HG03060 (cell line): ENCODE measurements at regions not wholly inside any gene's neighbourhood (a gene's known extent, or its start where the extent isn't known, plus 50 kb on each side); places are given as distances from the start of the nearest gene placed in this dataset.
"Not testable (repeated sequence)": the region's sequence is repeated elsewhere in the genome, so short reads cannot be mapped to it uniquely, and the experiment has no call there.

ENCODE experiments used
- ATAC-seq: cut with Tn5 transposase; IDR thresholded peaks from one replicate; pipeline ENCODE4 v1.9.1; 2021; ENCODE audit warnings: low read depth, moderate number of reproducible peaks; ENCODE audit not compliant: unreplicated experiment

DNA sequence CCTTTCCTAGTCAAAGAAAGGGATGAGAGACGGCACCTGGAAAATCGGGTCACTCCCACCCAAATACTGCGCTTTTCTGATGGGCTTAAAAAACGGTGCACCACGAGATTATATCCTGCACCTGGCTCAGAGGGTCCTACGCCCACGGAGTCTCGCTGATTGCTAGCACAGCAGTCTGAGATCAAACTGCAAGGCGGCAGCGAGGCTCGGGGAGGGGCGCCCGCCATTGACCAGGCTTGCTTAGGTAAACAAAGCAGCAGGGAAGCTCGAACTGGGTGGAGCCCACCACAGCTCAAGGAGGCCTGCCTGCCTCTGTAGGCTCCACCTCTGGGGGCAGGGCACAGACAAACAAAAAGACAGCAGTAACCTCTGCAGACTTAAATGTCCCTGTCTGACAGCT is 309.9 kb downstream of the KIF20B start:
- not testable (repeated sequence) for ATAC-seq

DNA sequence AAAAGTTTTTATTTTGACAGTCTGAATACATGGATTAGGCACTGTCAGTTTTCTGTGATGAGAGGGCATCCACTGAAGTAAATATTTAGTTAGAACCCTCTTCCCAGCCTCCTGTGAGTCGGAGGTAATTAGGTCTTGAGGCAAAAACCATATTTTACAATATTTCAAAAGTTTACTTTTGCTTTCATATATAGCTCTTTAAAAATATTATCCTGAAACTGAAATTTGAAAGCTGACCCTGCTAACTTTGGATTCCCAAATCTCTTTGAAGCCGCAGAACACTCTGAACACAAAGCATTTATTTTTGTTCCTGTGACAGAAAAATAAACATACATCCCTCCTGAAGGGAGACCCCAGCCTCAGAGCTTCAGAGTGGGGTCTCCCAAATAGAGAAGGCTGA is 317.4 kb downstream of the KIF20B start:
- ATAC-seq: no peak

DNA sequence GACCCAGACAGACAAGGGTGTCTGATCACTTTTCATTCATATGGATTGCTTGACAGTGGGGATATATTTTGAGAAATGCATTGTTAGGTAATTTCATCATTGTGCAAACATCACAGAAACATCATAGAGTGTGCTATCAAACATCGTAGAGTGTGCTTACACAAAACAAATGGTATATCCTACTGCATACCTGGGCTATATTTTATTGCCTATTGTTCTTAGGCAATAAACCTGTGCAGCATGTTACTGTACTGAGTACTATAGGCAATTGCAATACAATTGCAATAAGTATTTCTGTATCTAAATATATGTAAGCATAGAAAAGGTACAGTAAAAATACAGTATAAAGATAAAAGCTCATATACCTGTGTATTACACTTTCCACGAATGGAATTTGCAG is 319.1 kb downstream of the KIF20B start:
- ATAC-seq: no peak

DNA sequence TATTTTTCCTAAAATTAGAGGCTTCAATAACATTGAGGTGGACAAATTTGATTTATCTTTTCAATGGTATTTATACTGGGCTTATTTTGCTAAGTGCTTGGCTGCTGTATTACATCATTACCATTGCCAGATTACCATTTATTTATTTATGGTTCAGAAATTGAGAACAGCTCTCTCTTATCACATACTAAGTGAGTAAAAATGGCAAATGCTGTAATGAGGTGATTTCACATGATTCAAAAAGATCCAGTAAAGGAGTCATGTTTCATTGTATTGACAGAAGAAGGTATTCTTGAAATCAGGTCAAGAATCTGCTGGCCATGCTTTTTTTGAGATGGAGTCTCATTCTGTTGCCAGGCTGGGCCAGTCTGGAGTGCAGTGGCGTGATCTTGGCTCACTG is 322.6 kb downstream of the KIF20B start:
- ATAC-seq: no peak

DNA sequence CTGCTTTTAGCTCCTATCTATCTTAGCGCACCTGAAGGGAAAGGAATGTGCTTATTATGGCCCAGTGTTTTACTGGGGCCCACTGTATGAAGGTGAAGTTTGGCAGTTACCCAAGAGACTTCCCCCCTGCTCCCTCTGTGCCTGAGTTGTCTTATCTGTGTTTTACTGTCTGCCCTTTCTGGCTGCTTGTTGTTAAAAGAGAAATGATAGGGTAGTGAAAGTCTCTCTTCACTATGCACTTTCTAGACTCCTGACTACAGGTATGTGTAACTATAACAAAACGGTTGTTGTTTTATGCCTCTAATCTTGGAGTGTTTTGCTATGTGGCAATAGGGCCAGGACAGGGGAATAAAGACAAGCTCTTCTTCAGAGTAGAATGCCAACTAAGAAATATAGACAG is 326.9 kb downstream of the KIF20B start:
- no peak for ATAC-seq

DNA sequence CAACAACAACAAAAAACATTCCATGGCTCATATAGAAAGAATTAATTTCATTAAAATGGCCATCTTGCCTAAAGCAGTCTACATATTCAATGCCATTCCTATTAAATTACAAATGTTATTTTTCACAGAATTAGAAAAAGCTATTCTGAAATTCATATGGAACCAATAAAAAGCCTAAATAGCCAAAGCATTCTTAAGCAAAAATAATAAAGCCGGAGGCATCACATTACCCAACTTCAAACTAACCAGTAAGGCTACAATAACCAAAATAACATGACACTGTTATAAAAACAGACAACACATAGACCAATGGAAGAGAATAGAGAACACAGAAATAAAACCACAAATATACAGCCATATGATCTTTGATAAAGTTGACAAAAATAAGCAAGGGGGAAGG is 330.4 kb downstream of the KIF20B start:
- ATAC-seq: no peak

DNA sequence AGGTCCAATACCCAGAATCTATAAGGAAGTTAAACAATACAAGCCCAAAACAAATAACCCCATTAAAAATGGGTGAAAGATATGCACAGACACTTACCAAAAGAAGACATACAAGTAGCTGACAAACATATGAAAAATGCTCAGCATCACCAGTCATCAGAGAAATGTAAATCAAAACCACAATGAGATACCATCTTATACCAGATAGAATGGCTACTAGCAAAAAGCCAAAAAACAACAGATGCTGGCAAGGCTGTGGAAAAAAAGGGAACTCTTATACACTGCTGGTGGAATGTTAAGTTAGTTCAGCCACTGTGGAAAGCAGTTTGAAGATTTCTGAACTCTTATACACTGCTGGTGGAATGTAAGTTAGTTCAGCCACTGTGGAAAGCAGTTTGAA is 331.1 kb downstream of the KIF20B start:
- ATAC-seq: no peak

DNA sequence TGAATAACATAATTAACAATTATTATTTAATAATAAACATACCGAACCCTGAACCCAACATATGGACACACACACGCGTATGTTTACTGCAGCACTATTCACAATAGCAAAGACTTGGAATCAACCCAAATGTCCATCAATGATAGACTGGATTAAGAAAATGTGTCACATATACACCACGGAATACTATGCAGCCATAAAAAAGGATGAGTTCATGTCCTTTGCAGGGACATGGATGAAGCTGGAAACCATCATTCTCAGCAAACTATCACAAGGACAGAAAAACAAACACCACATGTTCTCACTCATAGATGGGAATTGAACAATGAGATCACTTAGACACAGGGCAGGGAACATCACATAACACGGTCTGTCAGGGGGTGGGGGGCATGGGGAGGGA is 333.5 kb downstream of the KIF20B start:
- ATAC-seq: not testable (repeated sequence)

DNA sequence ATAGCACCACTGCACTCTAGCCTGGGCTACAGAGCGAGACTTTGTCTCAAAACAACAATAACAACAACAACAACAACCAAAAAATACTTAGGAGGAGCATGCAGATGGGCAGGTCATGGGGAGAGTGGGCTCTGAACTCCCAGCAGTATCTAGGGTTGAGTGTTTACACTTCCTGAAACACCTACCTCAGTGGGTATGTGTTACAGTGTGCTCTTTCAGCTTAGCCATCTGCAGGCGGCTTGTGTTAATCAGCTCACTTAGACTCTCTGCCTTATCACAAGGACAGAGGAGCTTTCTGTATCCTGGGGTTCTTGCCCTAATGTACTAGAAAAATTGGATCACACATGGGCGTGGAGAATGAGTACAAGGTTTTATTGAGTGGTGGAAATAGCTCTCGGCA is 340.2 kb downstream of the KIF20B start:
- ATAC-seq: no peak

DNA sequence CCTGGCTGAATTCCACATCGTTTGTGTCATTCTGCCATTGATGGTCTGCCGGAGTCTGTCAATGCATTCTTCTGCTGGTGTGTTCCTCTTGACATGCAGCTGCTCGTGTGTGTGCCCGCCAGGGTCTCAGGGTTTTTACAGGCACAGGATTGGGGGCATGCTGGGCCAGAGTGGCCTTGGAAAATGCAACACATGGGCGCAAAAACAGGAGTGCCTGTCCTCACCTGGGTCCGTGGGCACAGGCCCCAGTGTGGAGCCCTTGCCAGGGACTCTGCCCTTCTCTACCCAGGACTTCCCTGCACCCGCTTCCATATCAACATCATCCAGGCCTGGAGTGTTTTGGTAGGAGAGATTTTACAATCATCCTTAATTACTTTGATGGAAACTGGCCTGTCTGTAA is 340.7 kb downstream of the KIF20B start:
- ATAC-seq: no peak

DNA sequence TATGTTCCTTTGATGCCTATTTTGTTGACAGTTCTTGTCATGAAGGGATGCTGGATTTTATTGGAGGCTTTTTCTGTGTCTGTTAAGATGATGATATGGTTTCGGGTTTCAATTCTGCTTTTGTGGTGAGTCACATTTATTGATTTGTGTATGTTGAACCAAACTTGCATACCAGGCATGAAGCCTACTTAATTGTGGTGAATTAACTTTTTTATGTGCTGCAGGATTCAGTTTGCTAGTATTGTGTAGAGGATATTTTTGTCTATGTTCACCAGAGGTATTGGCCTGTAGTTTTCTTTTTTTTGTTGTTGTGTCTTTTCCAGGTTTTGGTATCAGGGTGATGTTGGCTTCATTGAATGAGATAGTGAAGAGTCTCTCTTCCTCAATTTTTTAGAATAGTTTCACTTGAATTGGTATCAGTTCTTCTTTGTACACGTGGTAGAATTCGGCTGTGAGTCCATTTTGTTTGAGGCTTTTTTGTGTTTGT is 345.9 kb downstream of the KIF20B start:
- ATAC-seq: peak; percentile 86

DNA sequence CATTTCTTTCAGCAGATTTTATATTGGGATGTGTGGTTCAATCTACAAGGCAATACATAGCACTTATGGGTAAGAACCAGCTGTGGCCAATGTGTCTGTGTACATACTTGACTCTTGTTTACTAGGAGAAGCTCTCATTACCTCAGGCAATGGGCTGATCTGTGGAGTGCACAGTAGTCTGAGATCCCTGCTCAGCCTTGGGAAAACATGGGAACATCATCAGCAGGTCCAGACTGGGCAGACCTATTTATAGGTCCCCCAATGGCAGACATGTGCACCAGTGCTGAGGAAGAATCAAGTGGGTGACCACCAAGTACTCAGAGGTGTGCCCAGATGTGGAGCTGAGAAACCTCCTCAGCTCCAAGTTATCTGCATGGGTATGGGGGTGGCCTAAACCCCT is 349.7 kb downstream of the KIF20B start:
- ATAC-seq: no peak

DNA sequence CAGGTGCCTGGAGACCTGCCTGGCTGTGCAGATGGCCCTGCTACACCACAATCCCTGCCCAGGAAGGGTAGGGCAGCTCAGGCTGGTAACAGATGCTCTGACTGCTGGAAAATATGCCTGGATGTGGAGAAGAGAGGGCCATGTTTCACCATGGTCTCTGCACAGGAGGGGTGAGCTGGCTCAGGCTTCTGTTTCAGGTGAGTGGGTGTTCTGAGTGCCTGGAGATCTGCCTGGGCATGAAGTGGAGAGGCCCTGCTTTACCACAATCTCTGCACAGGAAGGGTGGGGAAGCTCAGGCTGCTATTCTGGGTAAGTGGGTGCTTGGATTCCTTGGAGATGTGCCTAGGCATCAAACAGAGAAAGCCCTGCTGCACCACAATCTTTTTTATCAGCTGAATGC is 350.1 kb downstream of the KIF20B start:
- ATAC-seq: no peak

DNA sequence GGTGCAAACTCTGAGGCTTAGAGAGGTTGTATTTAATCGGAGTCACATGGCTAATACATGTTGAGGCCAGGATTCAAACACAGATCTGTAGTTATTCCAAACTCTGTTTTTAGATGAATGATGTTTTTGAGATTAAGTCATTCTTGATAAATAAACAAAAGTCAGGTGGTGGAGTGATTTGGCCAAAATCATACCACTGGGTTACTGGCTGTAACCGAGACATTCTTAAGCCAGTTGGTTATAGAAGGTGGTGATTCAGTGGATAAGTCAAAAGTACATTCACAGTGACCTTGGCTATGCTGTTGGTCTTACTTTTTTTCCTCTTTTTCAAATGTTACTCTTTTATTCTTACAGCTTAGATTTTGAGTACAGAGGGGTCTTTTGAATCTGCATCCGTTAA is 361.4 kb downstream of the KIF20B start:
- no peak for ATAC-seq

DNA sequence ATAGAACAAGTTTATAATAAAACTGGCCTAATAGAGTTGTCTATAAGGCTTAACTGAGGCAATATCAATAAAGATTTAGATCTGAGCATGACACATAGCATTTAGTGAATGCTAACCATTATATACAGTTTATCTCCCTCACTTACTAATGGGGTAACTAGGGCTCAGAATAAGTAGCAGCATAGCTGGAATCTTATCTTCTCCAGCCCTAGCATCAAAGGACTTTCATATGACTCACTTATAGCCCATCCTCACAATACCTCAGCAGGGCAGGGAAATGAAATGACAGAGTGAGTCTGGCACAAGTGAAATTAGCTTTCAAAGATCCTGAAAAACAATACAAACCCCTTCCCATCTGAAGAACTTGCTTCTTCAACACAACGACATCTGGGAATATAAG is 362.9 kb downstream of the KIF20B start:
- ATAC-seq: no peak

DNA sequence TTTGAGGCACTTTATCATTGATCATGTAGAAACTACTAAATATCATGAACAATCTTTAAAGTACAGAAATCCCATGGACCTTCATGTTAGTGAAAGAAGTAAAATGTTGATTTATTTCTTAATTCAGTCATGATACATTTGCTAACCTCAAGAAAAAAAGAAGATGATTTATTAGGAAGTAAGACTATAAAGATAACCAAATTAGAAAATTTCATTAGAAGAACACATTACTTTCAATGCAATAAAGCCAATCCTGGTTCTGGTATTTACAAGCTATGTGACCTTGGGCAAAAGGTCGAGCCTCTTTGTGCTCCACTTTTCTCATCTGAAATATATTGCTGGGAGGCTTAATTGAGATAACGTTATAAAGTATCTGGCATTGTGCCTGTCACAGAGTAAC is 365.0 kb downstream of the KIF20B start:
- no peak for ATAC-seq

DNA sequence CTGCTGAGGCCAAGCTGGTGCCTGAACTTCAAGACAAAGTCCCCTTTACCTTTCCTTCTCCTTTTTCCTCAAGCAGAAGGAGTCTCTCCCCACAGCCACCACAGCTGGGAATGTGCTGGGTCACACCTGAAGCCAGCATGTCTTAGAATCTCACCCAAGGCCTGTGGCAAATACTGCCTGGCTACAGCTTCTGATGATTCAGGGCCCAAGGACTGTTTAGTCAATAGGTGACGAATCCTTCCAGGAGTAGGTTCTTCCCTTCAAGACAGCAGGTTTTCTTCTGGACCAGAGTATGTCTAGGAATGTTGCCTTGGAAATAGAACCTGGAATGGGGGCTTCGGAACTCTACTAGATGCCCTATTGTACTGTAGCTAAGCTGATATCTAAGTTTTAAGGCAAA is 374.6 kb downstream of the KIF20B start:
- no peak for ATAC-seq

DNA sequence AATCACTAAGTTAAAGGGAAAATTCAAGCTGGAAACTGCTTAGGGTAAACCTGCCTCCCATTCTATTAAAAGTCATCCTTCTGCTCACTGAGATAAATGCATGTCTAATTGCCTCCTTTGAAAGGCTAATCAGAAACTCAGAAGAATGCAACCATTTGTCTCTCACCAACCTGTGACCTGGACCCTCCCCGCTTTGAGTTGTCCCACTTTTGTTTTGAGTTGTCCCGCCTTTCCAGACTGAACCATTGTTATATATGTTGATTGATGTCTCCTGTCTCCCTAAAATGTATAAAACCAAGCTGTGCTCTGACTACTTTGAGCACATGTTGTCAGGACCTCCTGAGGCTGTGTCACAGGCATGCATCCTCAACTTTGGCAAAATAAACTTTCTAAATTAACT is 378.4 kb downstream of the KIF20B start:
- no peak for ATAC-seq

DNA sequence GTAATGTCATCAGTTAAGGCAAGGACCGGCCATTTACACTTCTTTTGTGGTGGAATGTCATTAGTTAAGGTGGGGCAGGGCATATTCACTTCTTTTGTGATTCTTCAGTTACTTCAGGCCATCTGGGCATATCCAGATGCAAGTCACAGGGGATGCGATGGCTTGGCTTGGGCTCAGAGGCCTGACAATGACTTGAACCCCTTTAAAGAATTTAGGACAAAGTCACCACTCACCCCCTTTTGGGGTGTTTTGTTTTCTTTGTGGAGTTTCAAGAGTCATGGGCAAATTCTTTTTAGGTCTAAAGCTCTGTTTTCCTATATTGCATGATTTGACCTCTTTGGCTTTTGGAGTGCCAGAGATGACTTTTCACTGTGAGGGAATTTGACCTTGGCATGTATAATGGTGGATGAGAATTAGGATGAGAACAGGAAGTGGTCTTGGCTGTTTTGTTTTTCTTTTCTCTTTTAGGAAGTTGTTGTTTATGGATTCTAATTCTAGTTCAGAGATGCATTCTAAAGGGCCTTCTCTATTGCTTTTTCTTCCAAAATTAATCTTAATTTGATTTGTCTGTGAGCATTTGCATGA is 385.3 kb downstream of the KIF20B start:
- not testable (repeated sequence) for ATAC-seq

DNA sequence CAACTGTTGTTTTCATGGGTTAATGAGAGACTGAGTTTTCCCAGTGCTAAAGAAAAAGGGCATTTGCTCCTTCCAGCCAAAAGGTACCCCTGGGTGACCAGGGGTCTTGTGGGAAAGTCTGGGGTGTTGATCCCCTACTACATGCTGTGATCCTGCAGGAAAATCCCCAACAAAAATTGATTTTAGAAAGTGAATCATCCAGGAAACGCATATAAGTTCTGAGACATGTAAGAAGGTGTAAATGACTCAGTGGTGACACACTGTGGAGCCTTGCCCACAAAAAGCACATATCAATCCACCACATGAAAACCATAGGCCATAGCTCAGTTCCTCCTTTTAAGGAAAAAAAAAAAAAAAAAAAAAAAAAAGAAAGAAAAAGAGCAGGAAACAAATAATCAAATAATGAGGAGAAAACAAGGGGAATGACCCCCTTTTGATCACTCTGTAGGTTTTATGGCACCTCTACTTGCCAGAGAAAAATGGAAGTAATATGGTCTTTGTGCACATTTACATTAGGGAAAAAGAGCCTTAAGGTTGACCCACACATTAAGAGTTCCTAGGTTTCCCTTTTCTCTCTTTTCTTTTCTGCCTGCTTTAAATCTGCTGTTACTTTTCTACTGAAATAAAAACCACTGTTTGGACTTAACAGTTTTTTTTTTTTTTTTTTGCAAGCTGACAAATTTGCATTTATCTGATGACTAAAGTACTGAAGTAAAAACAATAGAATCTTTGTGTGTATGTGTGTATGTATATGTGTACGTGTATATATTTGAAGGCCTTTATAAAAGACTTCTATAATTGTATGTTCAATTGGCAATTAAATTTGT is 386.0 kb downstream of the KIF20B start:
- peak; percentile 100 for ATAC-seq

DNA sequence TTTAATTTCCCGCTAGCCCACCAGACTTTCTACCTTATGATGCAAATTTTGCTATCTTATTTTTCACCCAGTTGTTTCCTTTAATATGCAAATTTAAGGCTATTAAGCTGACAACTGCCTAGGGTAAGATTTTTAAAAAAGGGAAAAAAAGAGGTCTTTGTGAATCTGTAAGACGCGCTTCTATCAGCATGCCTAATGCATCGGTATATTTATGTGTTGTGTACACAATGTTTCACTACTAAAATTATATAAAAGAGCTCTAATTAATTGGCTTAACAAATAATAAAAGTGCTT is 386.6 kb downstream of the KIF20B start:
- no peak for ATAC-seq

DNA sequence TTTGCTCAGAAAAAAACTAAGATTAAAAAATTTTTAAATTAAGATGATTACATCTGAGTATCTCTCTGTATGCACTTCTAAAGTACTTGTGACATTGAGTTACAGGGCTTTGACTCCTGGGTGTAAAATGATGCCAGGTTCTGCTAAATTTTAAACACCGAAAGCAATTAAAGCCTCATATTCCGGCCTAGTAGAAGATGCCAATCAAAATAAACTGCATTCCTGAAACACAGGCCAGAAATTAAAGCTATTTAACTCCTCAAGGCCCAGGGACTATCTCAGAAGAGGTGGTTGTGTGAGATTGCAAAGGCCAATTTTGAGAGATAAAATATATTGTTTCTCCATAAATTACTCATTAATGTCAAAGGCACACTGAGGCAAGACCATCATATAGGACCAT is 388.3 kb downstream of the KIF20B start:
- ATAC-seq: no peak
